H1 (cell line): ENCODE measurements at regions not wholly inside any gene's neighbourhood (a gene's known extent, or its start where the extent isn't known, plus 50 kb on each side); places are given as distances from the start of the nearest gene placed in this dataset.

Experiments
- CTCF ChIA-PET: fragments of 300-600 bp; sonication (Branson Sonifier 250); formaldehyde crosslinking; loops from one replicate; lab custom pipeline; 2021; ENCODE audit not compliant: partially characterized antibody; lab: Charles Lee
- POLR2A ChIA-PET: fragments of 300-600 bp; sonication (Branson Sonifier 250); formaldehyde crosslinking; loops from one replicate; lab custom pipeline; 2021; ENCODE audit warnings: inconsistent platforms; ENCODE audit not compliant: partially characterized antibody; lab: Charles Lee
- DNase-seq, 2 experiments: peaks; one replicate each; pipeline versions ENCODE4 v3.0.0 to v3.0.0-alpha.2; 2010 to 2022; ENCODE audit warnings: low spot score in 2 of 2, low read depth in 1 of 2, mixed read lengths in 1 of 2
- FAIRE-seq: peaks from 2 replicates; lab custom pipeline; 2011; peaks lifted over from hg19 to GRCh38; lab: Jason Lieb, UNC
- H2AFZ ChIP-seq: 2 replicates; pipeline ENCODE4 v1.8.1; 2012; ENCODE audit warnings: low read length, inconsistent platforms
- H2AK5ac ChIP-seq: 2 replicates; pipeline ENCODE4 v1.6.1; 2013; ENCODE audit warnings: low read depth, low read length
- H2BK120ac ChIP-seq: replicated peaks from 2 replicates; pipeline ENCODE3; 2013; ENCODE audit warnings: low read depth, low read length, inconsistent platforms
- H2BK12ac ChIP-seq: 2 replicates; pipeline ENCODE4 v1.6.1; 2013; ENCODE audit warnings: low read depth, low read length
- H2BK15ac ChIP-seq: 2 replicates; pipeline ENCODE4 v1.6.1; 2013; ENCODE audit warnings: low read length
- H2BK20ac ChIP-seq: 2 replicates; pipeline ENCODE4 v1.6.1; 2013; ENCODE audit warnings: low read length
- H2BK5ac ChIP-seq: 2 replicates; pipeline ENCODE4 v1.6.1; 2013; ENCODE audit warnings: low read depth, low read length
- H3K14ac ChIP-seq: 2 replicates; pipeline ENCODE4 v1.6.1; 2013; ENCODE audit warnings: inconsistent platforms; ENCODE audit not compliant: insufficient read length
- H3K18ac ChIP-seq: 2 replicates; pipeline ENCODE4 v1.6.1; 2013; ENCODE audit warnings: low read length; ENCODE audit errors: extremely low read depth
- H3K23ac ChIP-seq: 2 replicates; pipeline ENCODE4 v1.6.1; 2013; ENCODE audit warnings: inconsistent platforms; ENCODE audit not compliant: insufficient read length
- H3K23me2 ChIP-seq: 2 replicates; pipeline ENCODE4 v1.6.1; 2013; ENCODE audit warnings: low read depth, low read length
- H3K27ac ChIP-seq: 2 replicates; pipeline ENCODE4 v1.6.1; 2011; ENCODE audit warnings: low read depth, low read length, inconsistent platforms
- H3K27me3 ChIP-seq, 4 experiments: replicated peaks in 1 of 4; 1 replicate in 1 of 4; 2 replicates in 3 of 4; pipeline versions ENCODE4 v1.6.1 to v1.8.1; 2011 to 2013; ENCODE audit warnings: low read length in 3 of 4, mild to moderate bottlenecking in 3 of 4, inconsistent platforms in 2 of 4, mixed read lengths in 2 of 4, moderate library complexity in 1 of 4; ENCODE audit not compliant: control insufficient read depth in 3 of 4, insufficient read depth in 3 of 4; ENCODE audit errors: extremely low read depth in 1 of 4
- H3K36me3 ChIP-seq, 4 experiments: 2 replicates each; pipeline versions ENCODE4 v1.6.1 to v1.8.1; 2011 to 2013; ENCODE audit warnings: mild to moderate bottlenecking in 4 of 4, low read length in 3 of 4, moderate library complexity in 2 of 4, control low read depth in 1 of 4, inconsistent platforms in 1 of 4; ENCODE audit not compliant: insufficient read depth in 4 of 4, control insufficient read depth in 2 of 4
- H3K4ac ChIP-seq: replicated peaks from 2 replicates; pipeline ENCODE3; 2013; ENCODE audit warnings: low read length, low read depth, mixed read lengths, inconsistent platforms; ENCODE audit not compliant: insufficient read length
- H3K4me1 ChIP-seq, 4 experiments: replicated peaks in 1 of 4; 1 replicate in 1 of 4; 2 replicates in 3 of 4; pipeline versions ENCODE4 v1.6.1 to v1.8.1; 2011 to 2013; ENCODE audit warnings: low read length in 3 of 4, inconsistent platforms in 2 of 4, mixed read lengths in 1 of 4; ENCODE audit not compliant: insufficient read depth in 4 of 4, control insufficient read depth in 3 of 4
- H3K4me2 ChIP-seq, 2 experiments: 2 replicates each; pipeline versions ENCODE4 v1.6.1 to v1.8.1; 2011 to 2013; ENCODE audit warnings: low read depth in 2 of 2, low read length in 2 of 2, control low read depth in 1 of 2, inconsistent platforms in 1 of 2, mild to moderate bottlenecking in 1 of 2; ENCODE audit not compliant: insufficient read depth in 1 of 2
- H3K4me3 ChIP-seq, 4 experiments: fragments of 200-600, 300-600 bp in 1 of 4; sonication (generic), shearing (Covaris generic), sonication (Bioruptor Twin) in 1 of 4; 2 replicates each; pipeline versions ENCODE4 v1.5.1 to v1.8.1; 2011 to 2016; ENCODE audit warnings: low read length in 4 of 4, low read depth in 3 of 4, control low read depth in 2 of 4, inconsistent platforms in 2 of 4, mild to moderate bottlenecking in 2 of 4, mixed read lengths in 1 of 4, moderate library complexity in 1 of 4; ENCODE audit not compliant: insufficient read depth in 2 of 4; ENCODE audit errors: extremely low read depth in 1 of 4
- H3K56ac ChIP-seq: replicated peaks from 2 replicates; pipeline ENCODE3; 2013; ENCODE audit warnings: low read depth, mild to moderate bottlenecking, mixed read lengths, low read length, inconsistent platforms; ENCODE audit not compliant: insufficient read length
- H3K79me1 ChIP-seq: 2 replicates; pipeline ENCODE4 v1.6.1; 2013; ENCODE audit warnings: low read depth, low read length, control low read depth
- H3K79me2 ChIP-seq, 2 experiments: 2 replicates each; pipeline versions ENCODE4 v1.6.1 to v1.8.1; 2012 to 2013; ENCODE audit warnings: low read length in 2 of 2, mild to moderate bottlenecking in 2 of 2, inconsistent platforms in 1 of 2; ENCODE audit not compliant: insufficient read depth in 2 of 2, control insufficient read depth in 1 of 2
- H3K9ac ChIP-seq, 4 experiments: replicated peaks in 1 of 4; 1 replicate in 1 of 4; 2 replicates in 3 of 4; pipeline versions ENCODE4 v1.6.1 to v1.8.1; 2011 to 2013; ENCODE audit warnings: low read depth in 3 of 4, low read length in 3 of 4, control low read depth in 2 of 4, mild to moderate bottlenecking in 2 of 4, moderate library complexity in 2 of 4, inconsistent platforms in 1 of 4; ENCODE audit errors: extremely low read depth in 1 of 4
- H3K9me3 ChIP-seq, 2 experiments: 2 replicates each; pipeline versions ENCODE4 v1.6.1 to v1.8.1; 2012 to 2013; ENCODE audit warnings: mild to moderate bottlenecking in 2 of 2, moderate library complexity in 2 of 2, control low read depth in 1 of 2, inconsistent platforms in 1 of 2, low read depth in 1 of 2, low read length in 1 of 2, mixed read lengths in 1 of 2; ENCODE audit not compliant: insufficient read depth in 2 of 2
- H4K20me1 ChIP-seq, 2 experiments: replicated peaks in 1 of 2; 2 replicates each; pipeline versions ENCODE3 to v1.8.1; 2011 to 2013; ENCODE audit warnings: inconsistent platforms in 2 of 2, low read length in 2 of 2, mild to moderate bottlenecking in 1 of 2; ENCODE audit not compliant: insufficient read depth in 2 of 2, control insufficient read depth in 1 of 2
- H4K5ac ChIP-seq: 2 replicates; pipeline ENCODE4 v1.6.1; 2013; ENCODE audit warnings: low read length, low read depth, mixed read lengths, inconsistent platforms; ENCODE audit not compliant: insufficient read length
- H4K8ac ChIP-seq: 2 replicates; pipeline ENCODE4 v1.8.0; 2013; ENCODE audit warnings: mild to moderate bottlenecking, moderate library complexity, low read length, inconsistent platforms; ENCODE audit not compliant: insufficient read depth; ENCODE audit errors: extremely low read depth
- H4K91ac ChIP-seq: replicated peaks from 2 replicates; pipeline ENCODE3; 2013; ENCODE audit warnings: low read length, mixed read lengths, inconsistent platforms; ENCODE audit not compliant: insufficient read length
- CHD1 ChIP-seq: IDR thresholded peaks from 2 replicates; pipeline ENCODE4 v1.6.1; 2012; ENCODE audit warnings: low read depth, low read length, improper control_type of control experiment
- FOSL1 ChIP-seq: IDR thresholded peaks from 2 replicates; pipeline ENCODE4 v1.6.1; 2011; ENCODE audit warnings: mild to moderate bottlenecking, low read depth, low read length, moderate library complexity; ENCODE audit not compliant: insufficient read depth
- WGBS, 2 experiments: shearing (Covaris generic) in 1 of 2; methylation state at CpG; one replicate each; pipeline versions ENCODE4 v1.1.6 to v1.1.7; 2013 to 2015; ENCODE audit warnings: low lambda C conversion rate in 2 of 2, mixed read lengths in 2 of 2, inconsistent platforms in 1 of 2, low coverage in 1 of 2, missing lambda C conversion rate in 1 of 2; ENCODE audit not compliant: insufficient replicate concordance in 2 of 2, insufficient coverage in 1 of 2, insufficient read length in 1 of 2; ENCODE audit errors: extremely low coverage in 1 of 2, missing lambda C conversion rate in 1 of 2; 5-methylcytosine and 5-hydroxymethylcytosine counted together
- TF ChIP-seq, protein P1 (sequence below): IDR thresholded peaks from 2 replicates; pipeline ENCODE4 v1.6.1; 2012; ENCODE audit warnings: inconsistent platforms

DNA sequence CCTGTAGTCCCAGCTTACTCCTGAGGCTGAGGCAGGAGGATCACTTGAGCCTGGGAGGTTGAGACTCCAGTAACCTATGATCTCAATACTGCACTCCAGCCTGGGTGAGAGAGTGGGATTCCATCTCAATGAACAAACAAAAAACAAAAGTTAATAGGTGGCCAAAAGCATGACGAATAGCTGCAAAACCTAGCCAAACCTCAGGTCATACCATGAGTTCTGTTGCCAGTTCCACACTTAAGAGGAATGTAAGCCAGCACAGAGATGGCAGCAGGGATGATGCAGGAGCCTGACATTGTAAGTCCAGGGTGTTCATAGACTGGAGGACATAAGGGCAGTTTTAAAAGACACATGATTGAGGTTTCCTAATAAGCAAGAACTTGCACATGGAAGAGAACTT is 55.3 kb upstream of the RMDN2 start:
- Histone ChIP-seq H3K23ac (no peak overlapping the region), H3K79me2 (no peaks in the 10 kb centered on the region), H2BK12ac (no peak overlapping the region), H4K5ac (no peak overlapping the region), H4K20me1 (no peaks in the 10 kb centered on the region), H3K4me2 (no peak overlapping the region), H3K4ac (no peak overlapping the region), H3K56ac (no peak overlapping the region)
- TF ChIP-seq, protein P1, sequence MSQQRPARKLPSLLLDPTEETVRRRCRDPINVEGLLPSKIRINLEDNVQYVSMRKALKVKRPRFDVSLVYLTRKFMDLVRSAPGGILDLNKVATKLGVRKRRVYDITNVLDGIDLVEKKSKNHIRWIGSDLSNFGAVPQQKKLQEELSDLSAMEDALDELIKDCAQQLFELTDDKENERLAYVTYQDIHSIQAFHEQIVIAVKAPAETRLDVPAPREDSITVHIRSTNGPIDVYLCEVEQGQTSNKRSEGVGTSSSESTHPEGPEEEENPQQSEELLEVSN = no peak
- no peak for TF ChIP-seq CHD1
- no peak for TF ChIP-seq FOSL1
- TF ChIP-seq, all 59 proteins: peak for 0
- Histone ChIP-seq H3K18ac (no peak overlapping the region), H2AK5ac (no peak overlapping the region), H2AFZ (no peak overlapping the region), H2BK20ac (no peak overlapping the region), H3K4me1 (peaks cover 0 to 2% (median 0%) of the 10 kb centered on the region in 4 experiments; a peak in 1 of 7 replicates), H3K4me3 (no peak overlapping the region), H3K23me2 (no peaks in the 10 kb centered on the region; the same call in 1 of the 2 replicates), H2BK15ac (no peak overlapping the region), H2BK120ac (no peak overlapping the region), H3K14ac (no peak overlapping the region), H2BK5ac (no peak overlapping the region), H3K9me3 (no peaks in the 10 kb centered on the region), H3K27ac (no peak overlapping the region), H4K8ac (no peak overlapping the region), H3K36me3 (no peaks in the 10 kb centered on the region), H4K91ac (no peak overlapping the region), H3K9ac (no peak overlapping the region), H3K79me1 (no peaks in the 10 kb centered on the region), H3K27me3 (no peaks in the 10 kb centered on the region)
- FAIRE-seq = no peak
- POLR2A ChIA-PET = no interaction called here
- DNase-seq = no peak
- 90% methylated on average over 1 of the region's 1 CpG; no CpG with 5 or more reads in 1 of the 2 experiments for WGBS, 2 experiments
- CTCF ChIA-PET = interaction anchor here (0.9 to 5.1 kb wide), 4 partner anchors 7 to 474 kb away, joined by 3 to 34 read pairs (median 4); no protein-coding TSS in a partner anchor
